ENCODE measurements at regions not wholly inside any gene's neighbourhood (a gene's known extent, or its start where the extent isn't known, plus 50 kb on each side); places are given as distances from the start of the nearest gene placed in this dataset.

DNA sequence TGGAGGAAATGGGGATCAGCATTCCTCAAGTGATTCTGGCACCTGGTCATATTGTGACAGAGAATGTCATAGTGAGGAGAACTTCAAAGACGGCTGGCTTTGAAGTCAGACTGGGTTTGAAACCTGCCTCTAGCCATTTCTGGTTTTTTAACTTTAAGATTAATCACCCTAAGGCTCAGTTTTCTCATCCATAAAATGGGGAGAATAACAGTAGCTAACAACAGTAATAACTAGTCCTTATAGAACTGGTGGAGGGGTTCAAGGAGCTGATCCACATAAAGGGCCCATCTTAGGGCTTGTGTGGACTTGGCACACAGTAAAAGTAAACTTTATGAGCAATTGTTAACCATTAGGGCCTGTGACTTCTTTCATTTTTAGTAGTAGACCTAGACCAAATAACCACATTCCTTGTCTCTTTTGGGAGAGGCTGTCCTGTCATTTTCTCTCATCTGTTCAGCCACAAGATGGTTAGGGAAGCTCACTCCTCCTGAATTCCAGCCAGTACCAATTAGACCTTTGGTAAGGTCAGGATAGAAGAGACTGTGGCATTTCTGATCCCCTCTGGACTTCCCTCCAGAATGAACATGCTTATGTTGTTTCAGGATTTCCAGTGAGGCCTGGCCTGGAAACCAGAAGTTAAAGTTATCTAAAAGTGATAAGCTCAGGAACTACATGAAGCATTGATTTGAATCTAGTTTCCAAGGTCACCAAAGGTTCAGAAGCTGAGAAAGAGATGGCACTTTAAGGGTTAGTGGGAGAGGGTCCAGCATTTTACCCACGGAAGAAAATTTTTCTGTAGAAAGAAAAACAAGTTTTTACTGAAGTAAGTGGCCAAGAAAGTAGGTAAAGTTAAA is 159.3 kb upstream of the DPH6 start:
- TF ChIP-seq, protein P1, sequence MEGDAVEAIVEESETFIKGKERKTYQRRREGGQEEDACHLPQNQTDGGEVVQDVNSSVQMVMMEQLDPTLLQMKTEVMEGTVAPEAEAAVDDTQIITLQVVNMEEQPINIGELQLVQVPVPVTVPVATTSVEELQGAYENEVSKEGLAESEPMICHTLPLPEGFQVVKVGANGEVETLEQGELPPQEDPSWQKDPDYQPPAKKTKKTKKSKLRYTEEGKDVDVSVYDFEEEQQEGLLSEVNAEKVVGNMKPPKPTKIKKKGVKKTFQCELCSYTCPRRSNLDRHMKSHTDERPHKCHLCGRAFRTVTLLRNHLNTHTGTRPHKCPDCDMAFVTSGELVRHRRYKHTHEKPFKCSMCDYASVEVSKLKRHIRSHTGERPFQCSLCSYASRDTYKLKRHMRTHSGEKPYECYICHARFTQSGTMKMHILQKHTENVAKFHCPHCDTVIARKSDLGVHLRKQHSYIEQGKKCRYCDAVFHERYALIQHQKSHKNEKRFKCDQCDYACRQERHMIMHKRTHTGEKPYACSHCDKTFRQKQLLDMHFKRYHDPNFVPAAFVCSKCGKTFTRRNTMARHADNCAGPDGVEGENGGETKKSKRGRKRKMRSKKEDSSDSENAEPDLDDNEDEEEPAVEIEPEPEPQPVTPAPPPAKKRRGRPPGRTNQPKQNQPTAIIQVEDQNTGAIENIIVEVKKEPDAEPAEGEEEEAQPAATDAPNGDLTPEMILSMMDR (IDR thresholded peaks at IDR 0.05) = no peak
- no peak for TF ChIP-seq SIN3A (IDR thresholded peaks at IDR 0.05; ENCODE audit: borderline replicate concordance, insufficient read depth, low read depth, low read length)

Measured in Panc1 (cell line).